ENCODE measurements at regions not wholly inside any gene's neighbourhood (a gene's known extent, or its start where the extent isn't known, plus 50 kb on each side); places are given as distances from the start of the nearest gene placed in this dataset.
"Not testable (repeated sequence)": the region's sequence is repeated elsewhere in the genome, so short reads cannot be mapped to it uniquely, and the experiment has no call there.

DNA sequence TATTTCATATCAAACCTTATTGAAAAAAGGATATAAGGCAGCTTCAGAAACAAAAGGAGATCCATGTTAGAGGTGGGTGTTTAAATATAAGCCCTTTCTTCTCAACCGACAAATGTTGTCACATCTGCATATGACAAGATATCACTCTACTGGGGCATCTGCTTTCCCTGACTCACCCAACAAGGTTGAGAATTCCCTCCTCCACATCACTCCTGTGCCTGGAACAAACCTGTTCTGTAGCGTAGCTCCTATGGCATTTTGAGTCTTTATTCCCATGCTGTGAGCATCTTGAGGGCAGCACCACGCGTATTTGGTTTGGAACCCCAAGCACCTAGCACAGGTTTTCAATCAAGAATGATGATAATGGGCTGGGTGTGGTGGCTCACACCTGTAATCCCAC is 59.4 kb upstream of the ZFHX3 start:
- Histone ChIP-seq H3K4me3 (no peak overlapping the region), H3K27ac (no peak overlapping the region), H3K27me3 (no peaks in the 10 kb centered on the region), H3K4me1 (no peaks in the 10 kb centered on the region), H3K36me3 (no peaks in the 10 kb centered on the region), H3K9me3 (no peaks in the 10 kb centered on the region)
- intact Hi-C loops (cut with DNase I), result no loop called here
- 92 to 97% (median 95%) methylated on average over 4 of the region's 4 CpGs for WGBS, 4 donors
- no peak for DNase-seq
- ATAC-seq, result no peak
- no peak for TF ChIP-seq POLR2A (IDR thresholded peaks at IDR 0.05)
- TF ChIP-seq, protein P1, sequence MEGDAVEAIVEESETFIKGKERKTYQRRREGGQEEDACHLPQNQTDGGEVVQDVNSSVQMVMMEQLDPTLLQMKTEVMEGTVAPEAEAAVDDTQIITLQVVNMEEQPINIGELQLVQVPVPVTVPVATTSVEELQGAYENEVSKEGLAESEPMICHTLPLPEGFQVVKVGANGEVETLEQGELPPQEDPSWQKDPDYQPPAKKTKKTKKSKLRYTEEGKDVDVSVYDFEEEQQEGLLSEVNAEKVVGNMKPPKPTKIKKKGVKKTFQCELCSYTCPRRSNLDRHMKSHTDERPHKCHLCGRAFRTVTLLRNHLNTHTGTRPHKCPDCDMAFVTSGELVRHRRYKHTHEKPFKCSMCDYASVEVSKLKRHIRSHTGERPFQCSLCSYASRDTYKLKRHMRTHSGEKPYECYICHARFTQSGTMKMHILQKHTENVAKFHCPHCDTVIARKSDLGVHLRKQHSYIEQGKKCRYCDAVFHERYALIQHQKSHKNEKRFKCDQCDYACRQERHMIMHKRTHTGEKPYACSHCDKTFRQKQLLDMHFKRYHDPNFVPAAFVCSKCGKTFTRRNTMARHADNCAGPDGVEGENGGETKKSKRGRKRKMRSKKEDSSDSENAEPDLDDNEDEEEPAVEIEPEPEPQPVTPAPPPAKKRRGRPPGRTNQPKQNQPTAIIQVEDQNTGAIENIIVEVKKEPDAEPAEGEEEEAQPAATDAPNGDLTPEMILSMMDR (IDR thresholded peaks at IDR 0.05), result no peak

DNA sequence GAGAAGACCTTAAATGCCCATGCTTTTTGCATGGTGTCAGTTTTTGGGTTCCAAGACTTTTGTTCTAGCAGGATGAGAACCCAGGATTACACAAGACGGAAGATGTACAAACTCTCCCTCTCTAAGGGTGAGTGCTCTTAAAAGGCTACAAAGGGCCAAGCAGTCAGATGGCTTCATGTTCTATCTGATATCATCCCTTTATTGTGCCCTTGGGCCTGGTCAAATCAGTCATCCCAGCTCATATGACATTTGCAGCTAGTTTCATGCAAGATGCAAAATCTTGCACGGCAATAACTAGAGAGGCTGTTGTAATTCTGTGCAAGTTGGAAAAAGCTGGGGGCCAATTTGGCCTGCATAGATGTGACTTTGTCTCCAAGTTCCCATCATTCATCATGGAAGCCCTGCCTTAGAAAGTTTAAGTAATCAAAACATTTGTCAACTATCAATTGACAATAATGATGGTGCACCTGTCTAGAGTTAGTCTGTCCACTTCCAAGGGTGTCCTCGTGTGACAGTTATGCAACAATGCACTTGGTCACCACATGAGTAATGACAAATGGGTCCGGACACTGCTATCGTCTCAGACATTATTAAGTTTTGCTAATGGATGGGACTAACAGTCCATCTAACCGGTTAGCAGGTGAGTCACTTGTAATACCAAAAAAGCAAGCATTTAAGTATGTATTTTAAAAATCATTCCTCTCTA is 58.6 kb upstream of the ZFHX3 start:
- intact Hi-C loops (cut with DNase I), result no loop called here
- Histone ChIP-seq H3K27ac (no peak overlapping the region), H3K4me1 (no peaks in the 10 kb centered on the region), H3K4me3 (no peak overlapping the region), H3K9me3 (no peaks in the 10 kb centered on the region), H3K36me3 (no peaks in the 10 kb centered on the region), H3K27me3 (no peaks in the 10 kb centered on the region)
- ATAC-seq (no peak), DNase-seq (no peak)
- WGBS, 4 donors, result 80 to 95% (median 89%) methylated on average over 6 of the region's 6 CpGs
- TF ChIP-seq POLR2A (IDR thresholded peaks at IDR 0.05), result no peak
- TF ChIP-seq, protein P1 (IDR thresholded peaks at IDR 0.05), result no peak

DNA sequence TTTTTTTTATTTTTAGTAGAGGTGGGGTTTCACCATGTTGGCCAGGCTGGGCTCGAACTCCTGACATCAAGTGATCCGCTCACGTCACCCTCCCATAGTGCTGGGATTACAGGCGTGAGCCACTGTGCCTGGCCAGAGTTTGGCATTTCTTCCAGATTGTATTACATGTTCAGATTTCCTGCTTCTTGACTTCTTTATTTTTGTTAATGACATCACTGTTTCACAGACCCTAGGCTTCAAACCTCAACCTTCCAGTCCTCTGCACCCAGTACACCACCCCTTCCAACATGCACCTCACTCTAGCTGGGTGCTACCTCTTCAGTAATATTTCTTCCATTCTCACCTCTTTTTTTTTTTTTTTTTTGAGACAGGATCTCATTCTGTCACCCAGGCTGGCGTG is 53.6 kb upstream of the ZFHX3 start:
- Histone ChIP-seq H3K27me3 (no peaks in the 10 kb centered on the region), H3K36me3 (no peaks in the 10 kb centered on the region), H3K4me1 (no peaks in the 10 kb centered on the region), H3K9me3 (no peaks in the 10 kb centered on the region), H3K27ac (no peak overlapping the region), H3K4me3 (no peak overlapping the region)
- TF ChIP-seq, protein P1 (IDR thresholded peaks at IDR 0.05), result no peak
- TF ChIP-seq POLR2A (IDR thresholded peaks at IDR 0.05), result no peak
- ATAC-seq (no peak), DNase-seq (no peak)
- intact Hi-C loops (cut with DNase I), result no loop called here
- 94 to 99% (median 97%) methylated on average over 5 of the region's 5 CpGs for WGBS, 4 donors

DNA sequence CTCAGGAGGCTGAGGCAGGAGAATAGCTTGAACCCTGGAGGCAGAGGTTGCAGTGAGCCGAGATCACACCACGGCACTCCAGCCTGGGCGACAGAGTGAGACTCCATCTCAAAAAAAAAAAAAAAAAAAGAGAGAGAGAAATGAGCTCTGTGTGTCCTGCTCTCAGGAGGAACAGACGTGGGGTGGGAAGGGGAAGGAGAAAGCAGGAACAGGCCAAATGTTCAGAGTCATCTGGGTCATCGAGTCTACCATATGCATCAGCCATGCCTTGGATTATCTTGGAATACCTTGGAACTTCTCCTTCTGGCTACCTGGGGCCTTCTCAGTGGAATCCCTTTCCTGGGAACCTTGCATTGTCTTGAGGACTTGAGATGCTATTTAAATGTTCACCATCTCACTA is 51.7 kb upstream of the ZFHX3 start:
- H3K27me3 ChIP-seq; DNase-seq; H3K9me3 ChIP-seq; H3K4me3 ChIP-seq; H3K36me3 ChIP-seq; intact Hi-C loops (cut with DNase I); ATAC-seq; H3K27ac ChIP-seq: not testable (repeated sequence)
- peaks cover 0 to 11% (median 0%) of the 10 kb centered on the region in 12 donors for H3K4me1 ChIP-seq
- 77 to 91% (median 84%) methylated on average over 5 of the region's 5 CpGs for WGBS, 4 donors
